Activated CD4-positive, alpha-beta T cell treated with anti-CD3 and anti-CD28 coated beads, Interleukin-2, amount 50 U/mL, for 16 hours (primary cell): ENCODE measurements at regions not wholly inside any gene's neighbourhood (a gene's known extent, or its start where the extent isn't known, plus 50 kb on each side); places are given as distances from the start of the nearest gene placed in this dataset.

Experiments
- DNase-seq: peaks from one replicate; pipeline ENCODE4 v3.0.0-alpha.2; 2020

DNA sequence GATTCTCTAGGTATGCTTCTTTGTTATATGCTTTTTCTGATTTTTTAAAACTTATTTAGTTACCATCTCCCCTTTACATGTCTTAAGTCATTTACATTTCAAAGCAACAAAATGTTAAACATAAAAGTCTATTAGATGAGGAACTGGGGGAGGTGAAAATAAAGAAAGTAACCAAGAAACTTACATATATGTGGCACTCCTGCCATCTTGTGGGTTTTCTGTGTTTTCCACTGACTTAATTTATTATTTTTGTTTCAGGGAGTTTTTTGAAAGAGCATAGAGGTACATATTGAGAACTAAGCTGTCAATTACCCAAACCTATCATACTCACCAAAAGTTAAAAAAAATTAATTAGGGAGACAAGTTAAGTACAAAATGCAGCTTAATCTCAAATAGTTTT is 1531.1 kb downstream of the MRPL39 start:
- DNase-seq = no peak

DNA sequence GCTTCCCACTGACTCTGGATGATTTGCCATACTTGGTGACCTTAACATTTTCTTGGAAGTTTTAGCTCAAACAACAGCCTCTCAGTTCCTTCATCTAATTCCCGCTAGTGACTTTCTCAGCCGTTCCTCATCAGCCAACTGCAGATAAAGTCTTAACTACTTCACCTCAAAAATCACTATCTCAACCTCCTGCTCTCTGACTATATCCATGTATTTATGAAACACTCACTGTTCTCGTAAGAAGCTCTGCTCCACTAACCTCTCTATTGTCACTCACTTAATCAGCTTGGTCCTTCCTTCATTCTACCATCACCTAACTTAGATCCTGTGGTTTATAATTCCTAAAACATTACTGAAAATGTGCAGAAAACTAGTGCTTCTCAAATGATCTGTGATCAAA is 1551.6 kb downstream of the MRPL39 start:
- DNase-seq = no peak

DNA sequence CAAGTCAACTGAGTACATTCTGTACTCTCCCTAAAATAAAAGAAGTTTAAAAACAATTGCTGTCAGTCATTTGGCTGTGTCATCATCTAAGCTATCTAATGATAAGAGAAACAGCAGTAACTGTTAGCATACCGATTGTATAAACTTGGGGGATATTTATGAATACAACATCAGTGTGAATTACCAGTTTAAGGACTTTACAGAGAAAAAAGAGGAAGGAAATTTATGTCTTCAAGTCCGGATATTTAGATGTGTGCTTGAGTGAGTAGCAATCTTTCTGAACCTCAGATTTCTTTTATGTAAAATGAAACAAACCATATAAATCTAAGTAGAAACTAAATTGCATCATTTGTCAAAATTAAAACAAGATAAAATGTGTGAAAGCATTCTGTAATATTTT is 1557.0 kb downstream of the MRPL39 start:
- DNase-seq = no peak

DNA sequence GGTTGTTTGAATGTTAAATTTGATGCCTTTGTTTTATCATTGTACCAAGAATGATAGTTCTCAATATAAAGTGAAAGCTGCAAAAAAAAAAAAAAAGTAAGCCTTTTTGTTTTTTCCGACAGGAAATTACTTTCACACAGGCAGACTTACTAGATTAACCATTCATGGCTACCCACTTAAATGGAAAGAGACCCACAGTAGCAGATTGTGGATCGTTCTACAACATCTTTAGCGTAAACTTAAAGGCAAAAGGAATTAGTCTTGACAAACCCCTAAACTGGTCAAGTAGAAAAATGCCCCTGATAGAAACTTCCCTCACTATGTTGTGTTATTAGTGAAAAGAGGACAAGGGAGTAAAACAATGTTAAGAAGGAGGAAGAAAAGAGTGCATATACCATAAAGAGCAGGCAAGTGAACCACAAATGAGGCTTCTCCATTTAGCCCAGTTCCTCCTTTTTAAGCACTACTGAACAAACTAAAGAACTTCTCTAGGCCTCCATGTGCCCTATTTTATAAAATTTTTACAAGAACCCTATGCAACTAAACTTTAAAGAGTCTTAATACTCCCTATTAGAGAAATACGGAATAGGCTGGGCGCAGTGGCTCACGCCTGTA is 1560.3 kb downstream of the MRPL39 start:
- DNase-seq = no peak

GRCh38 chr21:24045775-24046215 is 1561.5 kb downstream of the MRPL39 start:
- peak; percentile 5 for DNase-seq

GRCh38 chr21:24045373-24045772 is 1561.9 kb downstream of the MRPL39 start:
- no peak for DNase-seq

- no peak for DNase-seq
These were observed 1564.6 kb downstream of the MRPL39 start for GRCh38 chr21:24042687-24043086.

- no peak for DNase-seq
These were observed 1574.5 kb downstream of the MRPL39 start for GRCh38 chr21:24032709-24033232.

GRCh38 chr21:24027396-24027795 is 1579.9 kb downstream of the MRPL39 start:
- no peak for DNase-seq

DNA sequence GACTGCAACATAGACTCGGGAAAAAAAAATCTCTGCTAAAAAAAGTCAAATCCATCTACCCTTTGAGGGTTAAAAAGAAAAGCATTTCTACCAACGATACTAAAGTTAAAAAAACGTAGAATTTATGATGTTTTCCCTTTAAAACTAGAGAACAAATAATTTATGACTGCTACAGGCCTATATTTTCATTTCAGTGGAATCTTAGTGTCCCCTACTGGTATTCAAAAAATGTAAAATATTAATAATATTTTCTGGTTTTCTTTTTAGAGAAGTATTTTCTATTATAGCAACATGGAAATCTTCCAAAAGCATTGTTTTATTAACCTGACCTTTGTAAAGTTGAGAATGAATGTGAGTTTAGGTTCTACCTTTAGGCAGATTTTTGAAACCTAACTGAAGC is 1582.2 kb downstream of the MRPL39 start:
- DNase-seq = no peak

DNA sequence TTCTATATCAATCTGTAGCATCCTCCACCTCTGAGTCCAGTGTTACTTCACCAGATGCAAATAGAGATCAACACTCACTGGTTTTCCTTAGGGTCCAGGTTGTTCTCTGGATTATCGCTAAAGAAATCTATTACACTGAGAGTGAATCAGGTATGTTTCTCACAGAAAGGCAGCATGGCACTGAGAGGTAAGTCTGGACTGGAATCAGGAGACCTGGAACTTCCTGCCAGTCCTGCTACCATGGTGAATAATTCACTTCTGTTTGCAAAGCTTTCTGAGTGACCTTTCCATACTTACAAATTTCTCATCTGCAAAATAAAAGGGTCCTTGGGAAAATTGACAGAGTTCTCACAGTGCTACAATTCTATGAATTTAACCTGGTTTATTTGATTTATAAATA is 1583.3 kb downstream of the MRPL39 start:
- DNase-seq = no peak

GRCh38 chr21:24023402-24023801 is 1583.9 kb downstream of the MRPL39 start:
- no peak for DNase-seq

DNA sequence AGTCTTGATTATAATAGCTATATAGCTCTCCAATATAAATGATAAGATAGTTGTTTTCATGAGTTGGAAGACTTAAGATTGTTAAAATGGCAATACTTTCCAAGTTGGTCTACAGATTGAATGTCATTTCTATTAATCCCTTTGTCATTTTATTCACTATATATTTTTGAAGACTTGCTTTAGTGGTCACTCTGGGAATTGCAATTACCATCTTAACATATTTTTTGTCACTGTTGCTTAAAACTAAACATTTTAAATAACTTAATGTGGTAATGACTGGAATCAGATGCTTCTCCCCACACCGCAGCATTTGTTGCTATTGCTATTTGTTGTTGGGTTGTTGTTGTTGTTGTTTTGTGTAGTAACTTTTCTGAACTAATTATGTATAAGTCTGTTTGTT is 1592.9 kb downstream of the MRPL39 start:
- no peak for DNase-seq

DNA sequence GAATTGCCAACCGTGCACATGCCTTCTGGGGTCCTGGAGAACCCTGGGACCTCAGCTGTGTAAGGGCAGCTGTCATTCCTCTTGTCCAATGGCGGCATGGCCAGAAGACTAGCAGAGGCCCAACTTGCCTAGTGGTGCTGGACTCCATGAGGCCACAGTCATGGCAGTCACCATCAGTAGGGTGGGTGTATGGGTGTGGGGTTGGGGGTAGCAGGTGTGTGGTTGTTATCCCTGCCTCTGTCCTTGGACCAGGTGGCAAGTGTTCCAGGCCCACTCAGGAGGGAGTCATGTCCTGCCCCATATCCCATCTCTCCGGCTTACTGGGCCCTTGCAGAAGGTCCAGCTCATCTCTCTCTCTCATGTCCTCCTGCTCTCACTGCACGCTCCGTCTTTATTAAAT is 1596.2 kb downstream of the MRPL39 start:
- no peak for DNase-seq

DNA sequence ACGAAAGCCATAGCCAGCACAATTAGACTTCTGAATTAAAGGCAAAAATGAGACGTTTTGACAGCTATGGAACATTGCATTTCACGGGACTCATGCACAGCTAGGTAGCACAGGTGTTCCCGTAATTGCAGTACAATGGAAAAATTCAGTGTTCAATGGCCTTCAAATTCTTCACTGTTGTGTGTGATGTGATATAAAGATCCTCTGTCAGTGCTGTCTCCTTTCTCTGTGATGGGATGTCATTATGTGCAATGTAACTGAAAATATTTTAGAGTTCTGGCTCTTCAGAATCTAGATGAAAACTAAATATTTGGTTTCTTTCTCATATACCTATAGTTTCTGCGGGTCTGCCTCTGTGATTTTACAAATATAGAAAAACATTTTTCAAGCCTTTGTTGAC is 1599.7 kb downstream of the MRPL39 start:
- DNase-seq = no peak

- no peak for DNase-seq
These were observed 1620.3 kb downstream of the MRPL39 start for GRCh38 chr21:23986987-23987386.

DNA sequence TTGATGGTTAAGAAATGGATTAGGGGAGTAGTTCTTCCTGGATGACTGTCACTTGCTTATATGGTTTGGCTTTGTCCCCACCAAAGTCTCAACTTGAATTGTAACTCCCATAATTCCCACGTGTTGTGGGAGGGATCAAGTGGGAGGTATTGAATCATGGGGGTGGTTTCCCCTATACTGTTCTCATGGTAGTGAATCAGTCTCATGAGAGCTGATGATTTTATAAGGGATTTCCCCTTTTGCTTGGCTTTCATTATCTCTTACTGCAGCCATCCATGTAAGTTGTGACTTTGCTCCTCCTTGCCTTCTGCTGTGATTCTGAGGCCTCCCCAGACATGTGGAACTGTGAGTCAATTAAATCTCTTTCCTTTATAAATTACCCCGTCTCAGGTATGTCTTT is 1621.1 kb downstream of the MRPL39 start:
- DNase-seq = no peak

DNA sequence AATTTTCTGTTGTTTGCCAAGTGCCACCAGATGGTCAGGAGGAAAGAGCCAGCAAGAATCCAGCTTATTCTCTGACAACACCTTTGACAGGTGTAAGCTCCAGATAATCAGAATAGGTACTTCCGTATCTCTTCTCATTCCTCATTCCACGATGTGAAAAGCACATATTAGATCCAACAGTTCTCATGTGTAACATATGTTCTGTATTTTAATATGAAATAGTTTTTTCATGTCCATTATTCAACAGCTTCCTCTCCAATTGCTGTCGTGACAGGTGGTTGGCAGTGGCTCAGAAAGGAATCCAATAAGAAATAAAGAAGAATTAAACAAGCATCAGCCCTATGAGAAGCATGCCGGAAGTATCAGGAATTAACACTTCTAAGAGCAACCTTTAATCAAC is 1624.7 kb downstream of the MRPL39 start:
- DNase-seq = no peak

DNA sequence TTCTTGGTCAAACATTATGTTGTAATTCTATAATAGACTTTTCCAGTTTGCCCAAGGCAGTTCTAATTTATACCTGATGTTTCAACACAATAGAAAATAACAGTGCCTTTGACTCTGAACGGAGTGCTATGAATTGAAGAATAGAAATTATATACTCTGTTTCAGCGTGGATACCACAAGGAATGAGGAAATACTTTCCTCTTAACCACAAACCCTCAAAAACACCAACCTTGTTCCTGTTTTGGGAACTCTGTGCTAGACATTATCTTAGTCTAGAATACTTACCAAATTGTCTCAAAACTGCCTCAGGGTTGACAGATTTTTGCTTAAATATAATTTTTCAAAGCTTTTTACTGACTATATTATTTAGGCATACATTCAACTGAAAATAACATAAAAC is 1629.3 kb downstream of the MRPL39 start:
- DNase-seq = no peak

DNA sequence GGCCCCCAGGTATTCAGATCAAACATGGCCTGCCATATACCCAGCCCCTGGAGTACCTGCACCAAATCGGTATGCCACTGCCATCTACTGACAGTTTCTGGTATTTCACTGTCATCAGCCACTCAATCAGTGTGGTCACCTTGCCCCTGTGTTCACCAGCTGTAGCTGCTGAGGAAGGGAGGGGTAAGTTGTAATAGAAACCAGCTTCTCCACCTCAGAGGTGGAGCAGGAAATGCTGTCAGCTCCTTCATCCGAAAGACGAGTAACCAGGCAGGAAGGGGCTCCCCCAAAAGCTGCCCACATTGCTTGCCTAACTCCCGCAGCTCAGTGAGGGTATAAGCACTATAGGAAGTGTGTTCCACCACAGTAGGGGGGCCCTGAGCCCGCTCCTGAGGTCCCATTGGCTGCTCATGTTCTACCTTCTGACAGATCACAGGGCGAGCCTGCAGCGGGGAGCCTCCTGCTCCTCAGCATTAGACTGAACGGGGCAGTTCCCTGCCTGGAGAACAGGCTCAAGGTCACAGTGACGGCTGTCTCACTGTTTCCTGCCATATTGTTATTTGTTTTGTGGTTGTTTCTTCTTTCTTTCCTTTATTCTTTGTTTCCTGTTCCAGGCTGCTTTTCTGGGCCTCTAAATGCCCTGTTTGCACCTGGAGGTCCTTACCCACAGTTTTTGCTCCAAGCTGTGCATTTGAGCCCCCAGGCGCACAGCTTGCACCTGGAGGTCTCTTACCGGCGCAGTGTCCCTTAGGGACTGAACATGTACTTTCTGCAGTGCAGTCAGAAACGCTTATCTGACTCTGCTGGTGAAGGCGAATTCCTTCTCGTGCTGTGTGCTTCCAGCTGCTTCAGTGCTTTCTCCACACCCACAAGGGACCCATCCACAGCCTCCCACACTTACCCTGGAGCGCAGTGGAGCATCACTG is 1638.3 kb downstream of the MRPL39 start:
- peak; percentile 82 for DNase-seq

GRCh38 chr21:23968008-23968407 is 1639.3 kb downstream of the MRPL39 start:
- DNase-seq = no peak

GRCh38 chr21:23963454-23963853 is 1643.8 kb downstream of the MRPL39 start:
- DNase-seq = no peak

DNA sequence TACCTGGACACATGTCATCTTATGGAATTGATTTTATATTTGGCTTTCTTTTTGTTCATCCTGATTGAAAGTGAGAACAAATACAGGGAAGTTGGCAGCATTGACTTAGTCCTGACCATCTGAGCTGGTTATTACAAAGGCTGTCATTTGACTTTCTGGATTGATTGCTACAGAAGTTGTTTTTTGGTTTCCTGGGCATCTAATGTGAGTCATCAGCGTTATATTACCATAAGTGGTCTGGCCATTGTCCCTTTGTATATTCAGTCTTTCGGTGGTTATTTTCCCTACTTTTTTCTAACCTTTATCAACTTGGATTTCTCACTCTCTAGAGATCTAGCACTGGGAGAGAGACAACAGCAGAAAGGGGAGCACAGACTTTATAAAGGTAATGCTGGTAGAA is 1646.5 kb downstream of the MRPL39 start:
- no peak for DNase-seq

GRCh38 chr21:23955135-23955843 is 1652.0 kb downstream of the MRPL39 start:
- DNase-seq = no peak
